Panc1 (cell line): ENCODE measurements at regions not wholly inside any gene's neighbourhood (a gene's known extent, or its start where the extent isn't known, plus 50 kb on each side); places are given as distances from the start of the nearest gene placed in this dataset.

Experiments
- CTCF ChIP-seq: fragments of 450-650 bp; IDR thresholded peaks from 2 replicates; pipeline ENCODE4 v1.5.1; 2017; ENCODE audit warnings: mild to moderate bottlenecking
- POLR2AphosphoS5 ChIP-seq: IDR thresholded peaks from 2 replicates; pipeline ENCODE4 v1.6.1; 2012; ENCODE audit warnings: mild to moderate bottlenecking, low read depth, low read length, moderate library complexity
- SIN3A ChIP-seq: IDR thresholded peaks from 2 replicates; pipeline ENCODE4 v1.6.1; 2012; ENCODE audit warnings: low read depth, mild to moderate bottlenecking, low read length, moderate library complexity, borderline replicate concordance; ENCODE audit not compliant: insufficient read depth
- TCF7L2 ChIP-seq: IDR thresholded peaks from 2 replicates; pipeline ENCODE4 v1.6.1; 2011; ENCODE audit warnings: mild to moderate bottlenecking, low read depth, low read length, inconsistent platforms

- no peak for TF ChIP-seq CTCF
- no peak for TF ChIP-seq POLR2AphosphoS5
- TF ChIP-seq TCF7L2 = no peak
- no peak for TF ChIP-seq SIN3A
These were observed 69.3 kb upstream of the ST8SIA2 start for GRCh38 chr15:92324101-92324963.
